Stomach smooth muscle (tissue), 2 donors: ENCODE measurements at regions not wholly inside any gene's neighbourhood (a gene's known extent, or its start where the extent isn't known, plus 50 kb on each side); places are given as distances from the start of the nearest gene placed in this dataset.

Source experiments
- H3K27ac ChIP-seq: one replicate; pipeline ENCODE4 v1.7.0; 2013; ENCODE audit warnings: mild to moderate bottlenecking, low read length, inconsistent platforms
- H3K27me3 ChIP-seq, 2 donors: one replicate each; pipeline ENCODE4 v1.7.0; 2013; ENCODE audit warnings: low read length in 2 of 2; ENCODE audit not compliant: insufficient read depth in 2 of 2, control insufficient read depth in 1 of 2
- H3K36me3 ChIP-seq, 2 donors: one replicate each; pipeline ENCODE4 v1.7.0; 2013; ENCODE audit warnings: low read length in 2 of 2; ENCODE audit not compliant: control insufficient read depth in 2 of 2, insufficient read depth in 2 of 2
- H3K4me1 ChIP-seq: one replicate; pipeline ENCODE4 v1.7.0; 2013; ENCODE audit warnings: low read length; ENCODE audit not compliant: control insufficient read depth, insufficient read depth
- H3K4me3 ChIP-seq, 2 donors: one replicate each; pipeline ENCODE4 v1.7.0; 2013; ENCODE audit warnings: low read length in 2 of 2
- H3K9ac ChIP-seq, 2 donors: one replicate each; pipeline ENCODE4 v1.7.0; 2013; ENCODE audit warnings: low read length in 2 of 2, mild to moderate bottlenecking in 1 of 2
- H3K9me3 ChIP-seq, 2 donors: one replicate each; pipeline ENCODE4 v1.7.0; 2013; ENCODE audit warnings: low read length in 2 of 2; ENCODE audit not compliant: control insufficient read depth in 2 of 2
- donor health status: healthy.
- donor health status: Pancreatic carcinoma.

DNA sequence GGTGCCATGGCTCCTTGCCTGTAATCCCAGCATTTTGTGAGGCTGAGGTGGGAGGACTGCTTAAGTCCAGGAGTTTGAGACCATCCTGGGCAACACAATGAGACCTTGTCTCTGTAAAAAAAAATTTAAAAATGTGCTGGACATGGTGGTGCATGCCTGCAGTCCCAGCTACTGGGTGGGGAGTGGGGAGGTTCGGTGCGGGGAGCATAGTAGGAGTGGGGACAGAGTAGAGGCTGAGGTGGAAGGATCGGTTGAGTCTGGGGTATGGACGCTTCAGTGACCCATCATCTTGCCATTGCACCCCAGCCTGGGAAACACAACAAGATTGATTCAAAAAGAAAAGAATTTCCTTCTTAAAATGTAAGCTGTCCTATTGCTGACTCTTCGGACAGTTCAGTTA lies 1490.0 kb upstream of the GBE1 start:
- Histone ChIP-seq H3K27me3 (no peaks in the 10 kb centered on the region), H3K4me3 (no peak overlapping the region), H3K4me1 (no peaks in the 10 kb centered on the region), H3K27ac (no peak overlapping the region), H3K9me3 (no peaks in the 10 kb centered on the region), H3K9ac (no peak overlapping the region), H3K36me3 (no peaks in the 10 kb centered on the region)

DNA sequence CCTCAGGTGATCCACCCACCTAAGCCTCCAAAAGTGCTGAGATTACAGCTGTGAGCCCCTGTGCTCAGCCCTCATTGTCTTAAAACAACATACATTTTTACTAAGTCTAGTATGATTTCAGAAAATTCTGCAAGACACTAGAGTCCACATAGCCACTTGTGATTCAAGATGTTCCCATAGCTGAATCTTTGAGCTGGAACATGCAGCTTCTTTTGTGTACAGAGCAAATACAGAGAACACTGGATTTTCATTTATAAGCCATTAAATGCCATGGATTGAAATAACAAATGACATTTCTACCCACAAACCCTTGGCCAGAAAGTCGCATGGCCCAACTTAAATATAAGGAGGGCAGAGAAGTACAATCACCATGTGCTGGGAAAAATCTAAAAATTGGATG lies 1489.2 kb upstream of the GBE1 start:
- Histone ChIP-seq H3K4me3 (no peak overlapping the region), H3K36me3 (no peaks in the 10 kb centered on the region), H3K27me3 (no peaks in the 10 kb centered on the region), H3K27ac (no peak overlapping the region), H3K9me3 (no peaks in the 10 kb centered on the region), H3K4me1 (no peaks in the 10 kb centered on the region), H3K9ac (no peak overlapping the region)

GRCh38 chr3:83248454-83248853 lies 1487.0 kb upstream of the GBE1 start:
- Histone ChIP-seq H3K9me3 (no peaks in the 10 kb centered on the region), H3K27ac (no peak overlapping the region), H3K9ac (no peak overlapping the region), H3K36me3 (no peaks in the 10 kb centered on the region), H3K4me3 (no peak overlapping the region), H3K27me3 (no peaks in the 10 kb centered on the region), H3K4me1 (no peaks in the 10 kb centered on the region)

DNA sequence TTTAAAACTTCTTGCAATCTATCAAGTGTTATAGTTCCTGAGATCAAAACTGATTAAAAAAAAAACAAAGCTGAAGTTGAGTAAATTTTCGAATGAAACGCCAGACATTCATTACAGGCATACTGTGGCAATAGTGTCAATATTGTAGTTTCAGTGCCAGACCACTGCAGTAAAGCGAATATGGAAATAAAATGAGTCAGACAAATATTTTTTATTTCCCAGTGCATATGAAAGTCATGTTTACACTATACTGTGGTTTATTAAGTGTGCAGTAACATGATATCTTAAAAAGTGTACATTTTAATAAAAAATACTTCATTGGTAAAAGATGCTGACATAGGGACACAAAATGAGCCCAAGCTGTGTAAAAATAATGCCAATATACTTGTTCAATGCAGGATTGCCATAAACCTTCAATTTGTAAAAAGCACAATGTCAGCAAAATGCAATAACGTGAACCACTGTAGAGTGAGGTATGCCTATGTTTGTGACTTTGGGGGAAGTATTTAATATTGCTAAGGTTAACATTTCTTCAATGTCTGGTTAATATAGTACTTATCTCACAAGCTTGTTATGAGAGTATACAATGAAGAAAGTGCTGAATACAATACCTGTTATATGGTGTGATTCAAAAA lies 1473.9 kb upstream of the GBE1 start:
- Histone ChIP-seq H3K36me3 (no peaks in the 10 kb centered on the region), H3K9me3 (no peaks in the 10 kb centered on the region), H3K27me3 (no peaks in the 10 kb centered on the region), H3K27ac (no peak overlapping the region), H3K4me3 (no peak overlapping the region), H3K4me1 (no peaks in the 10 kb centered on the region), H3K9ac (no peak overlapping the region)

- H3K27me3 ChIP-seq = no peaks in the 10 kb centered on the region
- H3K36me3 ChIP-seq = no peaks in the 10 kb centered on the region
- H3K9me3 ChIP-seq = no peaks in the 10 kb centered on the region
- H3K4me1 ChIP-seq = no peaks in the 10 kb centered on the region
- H3K27ac ChIP-seq = no peak overlapping the region
- no peak overlapping the region for H3K9ac ChIP-seq
- H3K4me3 ChIP-seq = no peak overlapping the region
These were observed 1472.3 kb upstream of the GBE1 start for GRCh38 chr3:83233715-83234114.

GRCh38 chr3:83230841-83231240 lies 1469.4 kb upstream of the GBE1 start:
- no peaks in the 10 kb centered on the region for H3K4me1 ChIP-seq
- H3K27me3 ChIP-seq = no peaks in the 10 kb centered on the region
- H3K9ac ChIP-seq = no peak overlapping the region
- no peaks in the 10 kb centered on the region for H3K9me3 ChIP-seq
- H3K27ac ChIP-seq = no peak overlapping the region
- H3K4me3 ChIP-seq = no peak overlapping the region
- no peaks in the 10 kb centered on the region for H3K36me3 ChIP-seq

DNA sequence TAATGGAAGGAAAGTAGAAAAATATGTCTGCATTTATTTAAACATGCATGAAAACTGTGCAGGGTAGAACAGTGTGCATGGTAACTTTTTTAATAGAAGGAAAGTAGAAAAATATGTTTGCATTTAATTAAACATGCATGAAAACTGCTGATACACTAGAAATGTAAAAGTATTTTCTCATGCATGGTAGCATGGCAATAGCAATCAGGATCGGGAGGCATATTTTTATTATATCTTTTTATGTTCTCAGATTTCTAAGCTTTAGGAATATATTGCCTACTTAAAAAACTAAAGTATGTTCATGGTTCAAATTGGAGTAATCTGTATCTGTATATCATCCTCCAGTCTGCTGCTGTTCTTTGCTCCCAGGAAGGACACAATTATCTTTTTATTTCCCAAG lies 1468.9 kb upstream of the GBE1 start:
- no peaks in the 10 kb centered on the region for H3K9me3 ChIP-seq
- H3K4me1 ChIP-seq = no peaks in the 10 kb centered on the region
- no peak overlapping the region for H3K9ac ChIP-seq
- no peak overlapping the region for H3K4me3 ChIP-seq
- no peak overlapping the region for H3K27ac ChIP-seq
- no peaks in the 10 kb centered on the region for H3K36me3 ChIP-seq
- no peaks in the 10 kb centered on the region for H3K27me3 ChIP-seq

- no peaks in the 10 kb centered on the region for H3K9me3 ChIP-seq
- H3K9ac ChIP-seq = no peak overlapping the region
- H3K4me1 ChIP-seq = no peaks in the 10 kb centered on the region
- H3K36me3 ChIP-seq = no peaks in the 10 kb centered on the region
- H3K4me3 ChIP-seq = no peak overlapping the region
- H3K27me3 ChIP-seq = no peaks in the 10 kb centered on the region
- no peak overlapping the region for H3K27ac ChIP-seq
These were observed 1465.3 kb upstream of the GBE1 start for GRCh38 chr3:83226751-83227150.

GRCh38 chr3:83224101-83224868 lies 1462.8 kb upstream of the GBE1 start:
- Histone ChIP-seq H3K36me3 (no peaks in the 10 kb centered on the region), H3K4me1 (no peaks in the 10 kb centered on the region), H3K4me3 (no peak overlapping the region), H3K27me3 (no peaks in the 10 kb centered on the region), H3K9me3 (no peaks in the 10 kb centered on the region), H3K9ac (no peak overlapping the region), H3K27ac (no peak overlapping the region)

GRCh38 chr3:83218383-83219200 lies 1457.1 kb upstream of the GBE1 start:
- no peak overlapping the region for H3K4me3 ChIP-seq
- no peaks in the 10 kb centered on the region for H3K9me3 ChIP-seq
- no peaks in the 10 kb centered on the region for H3K27me3 ChIP-seq
- H3K9ac ChIP-seq = no peak overlapping the region
- no peaks in the 10 kb centered on the region for H3K36me3 ChIP-seq
- H3K4me1 ChIP-seq = no peaks in the 10 kb centered on the region
- H3K27ac ChIP-seq = no peak overlapping the region
